Mucosa of descending colon (tissue), 3 donors: ENCODE measurements at regions not wholly inside any gene's neighbourhood (a gene's known extent, or its start where the extent isn't known, plus 50 kb on each side); places are given as distances from the start of the nearest gene placed in this dataset.
A peak's percentile ranks its signal among the peaks of the same experiment; 100 is the strongest.

Experiments used
- ATAC-seq: fragments of 200-7000 bp; cut with Tn5 transposase; one replicate; pipeline ENCODE4 v1.9.1; 2020; ENCODE audit warnings: mild to moderate bottlenecking, moderate library complexity
- DNase-seq, 3 donors: peaks; one replicate each; pipeline ENCODE4 v3.0.0-alpha.2; 2020
- H3K36me3 ChIP-seq: fragments of 200-600 bp; one replicate; pipeline ENCODE4 v1.8.0; 2021; ENCODE audit warnings: low read depth, mild to moderate bottlenecking
- H3K4me1 ChIP-seq: fragments of 200-600 bp; one replicate; pipeline ENCODE4 v1.8.0; 2021; ENCODE audit warnings: low read depth, mild to moderate bottlenecking
- H3K4me3 ChIP-seq: fragments of 200-600 bp; one replicate; pipeline ENCODE4 v1.8.0; 2021; ENCODE audit warnings: mild to moderate bottlenecking
- H3K9me3 ChIP-seq: fragments of 200-600 bp; one replicate; pipeline ENCODE4 v1.8.0; 2021; ENCODE audit warnings: mild to moderate bottlenecking
- intact Hi-C, 2 donors: fragments of 100-400 bp; cut with DNase I in 1 of 2; cut with micrococcal nuclease in 1 of 2; formaldehyde crosslinking; loops; one replicate each; pipeline versions ENCODE4 v1.11.0 to v1.11.1; 2022; cut with DNase I, micrococcal nuclease
- TF ChIP-seq, protein P1 (sequence below): fragments of 200-600 bp; IDR thresholded peaks from one replicate; pipeline ENCODE4 v1.8.0; 2022; ENCODE audit warnings: antibody characterized with exemption, mild to moderate bottlenecking
- donor health status: DM: no; HTN: no; CAD: no; lungs with moderate emphysema.
- donor health status: DM: no; HTN: no; CAD: no.
- donor health status: DM: no; HTN: yes; CAD: no.

DNA sequence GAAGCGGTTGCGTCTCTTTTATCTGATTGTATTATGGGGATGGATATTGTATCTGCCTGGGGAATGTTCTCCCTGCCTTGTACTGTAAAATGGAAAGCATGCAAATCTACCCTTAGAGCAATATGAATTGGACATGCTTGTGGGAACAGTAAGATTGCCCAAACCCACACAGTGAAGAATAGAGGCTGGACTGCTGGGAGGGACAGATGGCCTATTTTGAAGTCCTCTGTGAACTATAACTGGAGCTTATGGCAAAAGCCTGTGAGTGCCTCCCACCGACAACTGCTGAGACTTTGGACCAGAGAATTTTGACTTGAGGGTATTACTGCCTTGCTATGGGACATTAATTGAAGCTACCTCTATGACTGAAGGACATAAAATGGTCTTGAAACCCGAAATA lies 168.9 kb downstream of the ERCC6L2 start:
- no peak overlapping the region for H3K4me3 ChIP-seq
- H3K36me3 ChIP-seq, result no peaks in the 10 kb centered on the region
- DNase-seq (no peak), ATAC-seq (no peak)
- H3K9me3 ChIP-seq, result no peaks in the 10 kb centered on the region
- no peaks in the 10 kb centered on the region for H3K4me1 ChIP-seq
- intact Hi-C loops, result no loop called here
- TF ChIP-seq, protein P1, sequence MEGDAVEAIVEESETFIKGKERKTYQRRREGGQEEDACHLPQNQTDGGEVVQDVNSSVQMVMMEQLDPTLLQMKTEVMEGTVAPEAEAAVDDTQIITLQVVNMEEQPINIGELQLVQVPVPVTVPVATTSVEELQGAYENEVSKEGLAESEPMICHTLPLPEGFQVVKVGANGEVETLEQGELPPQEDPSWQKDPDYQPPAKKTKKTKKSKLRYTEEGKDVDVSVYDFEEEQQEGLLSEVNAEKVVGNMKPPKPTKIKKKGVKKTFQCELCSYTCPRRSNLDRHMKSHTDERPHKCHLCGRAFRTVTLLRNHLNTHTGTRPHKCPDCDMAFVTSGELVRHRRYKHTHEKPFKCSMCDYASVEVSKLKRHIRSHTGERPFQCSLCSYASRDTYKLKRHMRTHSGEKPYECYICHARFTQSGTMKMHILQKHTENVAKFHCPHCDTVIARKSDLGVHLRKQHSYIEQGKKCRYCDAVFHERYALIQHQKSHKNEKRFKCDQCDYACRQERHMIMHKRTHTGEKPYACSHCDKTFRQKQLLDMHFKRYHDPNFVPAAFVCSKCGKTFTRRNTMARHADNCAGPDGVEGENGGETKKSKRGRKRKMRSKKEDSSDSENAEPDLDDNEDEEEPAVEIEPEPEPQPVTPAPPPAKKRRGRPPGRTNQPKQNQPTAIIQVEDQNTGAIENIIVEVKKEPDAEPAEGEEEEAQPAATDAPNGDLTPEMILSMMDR, result no peak

DNA sequence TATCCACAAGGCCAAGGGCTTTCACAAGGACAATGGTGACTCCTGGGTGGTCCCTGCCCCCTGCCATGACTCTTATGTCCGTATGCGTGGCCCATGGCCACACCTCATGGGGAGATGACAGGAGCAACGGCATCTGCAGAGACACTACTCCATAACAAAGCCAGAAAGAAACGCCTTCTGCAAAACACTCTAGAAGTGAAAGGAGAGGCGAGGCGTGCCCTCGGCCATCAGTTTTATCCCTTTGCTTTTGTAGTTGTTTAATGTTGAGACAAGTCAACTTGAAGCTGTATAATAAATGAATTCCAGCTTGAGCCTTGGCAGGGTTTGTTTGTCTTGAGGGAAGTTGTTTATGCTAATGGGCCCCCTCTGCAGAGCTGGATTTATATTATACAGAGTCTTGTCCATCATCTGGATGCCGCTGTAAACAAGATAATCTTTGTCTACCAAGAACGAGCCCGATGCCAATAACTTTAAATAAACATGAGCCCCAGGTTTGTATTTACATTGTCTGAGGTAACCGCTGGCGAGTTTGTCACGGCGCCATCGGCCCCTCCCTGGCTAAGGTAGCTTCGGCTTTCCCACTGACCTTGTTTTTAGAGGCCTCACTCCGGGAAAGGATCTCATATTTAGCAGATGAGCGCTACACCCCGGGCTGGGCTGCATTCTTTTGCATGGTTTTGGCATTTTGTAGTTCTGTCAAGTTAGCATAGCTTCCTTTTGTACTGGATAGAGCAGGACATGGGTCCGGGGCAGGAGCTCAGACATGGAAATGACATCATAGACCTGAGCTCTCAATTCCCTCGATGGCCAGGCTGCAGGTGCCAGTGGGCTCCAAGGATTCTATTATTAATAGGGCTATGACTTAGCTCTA lies 165.3 kb downstream of the ERCC6L2 start:
- no peaks in the 10 kb centered on the region for H3K4me1 ChIP-seq
- no peak overlapping the region for H3K4me3 ChIP-seq
- H3K9me3 ChIP-seq, result peaks cover 8% of the 10 kb centered on the region
- DNase-seq, result peak in 2 of 3 donors; percentile 29 to 53
- peak; percentile 58 for ATAC-seq
- TF ChIP-seq, protein P1, result no peak
- H3K36me3 ChIP-seq, result no peaks in the 10 kb centered on the region
- intact Hi-C loops, result no loop called here

DNA sequence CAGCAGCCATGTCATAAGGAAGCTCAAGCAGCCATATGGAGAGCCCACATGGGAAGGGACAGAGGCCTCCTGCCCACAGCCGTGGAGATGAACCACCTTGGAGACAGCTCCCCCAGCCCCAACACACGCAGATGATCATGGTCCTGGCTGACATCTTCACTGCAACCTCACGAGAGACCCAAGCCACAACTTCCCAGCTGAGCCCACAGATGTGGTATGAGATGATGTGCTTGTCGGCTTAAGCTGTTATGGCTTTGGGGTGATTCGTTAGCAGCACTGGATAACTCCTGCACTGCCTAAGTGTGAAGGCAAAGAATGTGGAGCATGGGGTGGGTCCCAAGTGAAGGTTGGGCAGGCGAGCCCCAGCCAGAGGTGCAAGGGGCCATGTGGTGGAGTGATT lies 163.4 kb downstream of the ERCC6L2 start:
- TF ChIP-seq, protein P1, result no peak
- intact Hi-C loops, result no loop called here
- no peak for ATAC-seq

DNA sequence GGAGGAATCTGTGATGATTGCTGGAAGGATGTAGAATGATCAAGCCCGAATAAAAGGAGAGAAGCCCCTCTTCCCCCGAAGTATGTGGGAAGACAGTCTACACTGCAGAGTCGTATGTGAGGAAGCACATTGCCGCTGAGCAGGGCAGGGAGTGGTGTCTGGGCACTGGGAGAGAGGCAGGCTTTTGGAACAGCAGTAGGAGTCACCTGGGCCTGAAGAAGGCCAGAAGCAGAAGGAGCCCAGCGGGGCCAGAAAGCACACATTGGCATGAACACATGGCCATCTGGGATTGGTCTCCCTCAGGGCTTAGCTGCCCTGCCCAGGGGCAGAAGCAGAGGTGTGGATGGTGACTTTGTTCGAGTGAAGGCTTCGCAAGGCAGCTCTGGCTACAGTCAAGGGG lies 162.8 kb downstream of the ERCC6L2 start:
- intact Hi-C loops, result no loop called here
- Histone ChIP-seq H3K9me3 (peaks cover 8% of the 10 kb centered on the region), H3K4me3 (no peak overlapping the region), H3K36me3 (no peaks in the 10 kb centered on the region), H3K4me1 (no peaks in the 10 kb centered on the region)
- TF ChIP-seq, protein P1, result no peak
- ATAC-seq (no peak), DNase-seq (no peak)

More for the DNA sequence above, 163.4 kb downstream of the ERCC6L2 start:
- no peaks in the 10 kb centered on the region for H3K4me1 ChIP-seq
- no peak for DNase-seq
- H3K4me3 ChIP-seq, result no peak overlapping the region
- peaks cover 8% of the 10 kb centered on the region for H3K9me3 ChIP-seq
- H3K36me3 ChIP-seq, result no peaks in the 10 kb centered on the region

DNA sequence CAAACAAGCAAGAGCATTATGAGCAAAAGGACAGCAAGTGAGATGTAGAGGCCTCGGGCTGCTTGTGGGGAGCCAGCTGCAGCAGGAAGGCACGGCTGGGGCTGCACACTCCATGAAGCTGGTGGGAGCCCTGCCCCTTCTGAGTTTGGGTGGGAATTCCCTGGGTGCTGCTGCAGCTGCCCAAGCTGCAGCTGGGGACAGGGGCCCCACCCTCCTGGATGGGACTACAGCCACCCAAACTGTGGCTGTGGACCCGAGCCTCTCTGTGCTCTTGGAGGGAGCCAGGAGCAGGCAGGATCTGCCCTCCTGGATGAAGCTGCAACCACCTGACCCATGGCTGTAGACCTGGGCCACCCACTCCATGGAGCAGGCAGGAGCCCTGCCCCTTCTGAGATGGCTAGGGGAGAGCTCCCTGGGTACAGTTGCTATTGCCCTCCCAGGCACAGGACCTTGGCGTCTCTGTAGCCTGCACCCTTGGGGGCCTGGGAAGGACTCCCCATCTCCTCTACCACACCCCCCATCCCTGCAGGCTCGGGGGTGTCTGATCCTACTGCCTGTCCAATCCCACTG lies 159.1 kb downstream of the ERCC6L2 start:
- ATAC-seq (no peak), DNase-seq (no peak)
- Histone ChIP-seq H3K9me3 (peaks cover 8% of the 10 kb centered on the region), H3K4me3 (no peak overlapping the region), H3K4me1 (no peaks in the 10 kb centered on the region), H3K36me3 (no peaks in the 10 kb centered on the region)
- intact Hi-C loops, result no loop called here
- TF ChIP-seq, protein P1, result no peak
